Urinary bladder (tissue), 3 donors: ENCODE measurements at regions not wholly inside any gene's neighbourhood (a gene's known extent, or its start where the extent isn't known, plus 50 kb on each side); places are given as distances from the start of the nearest gene placed in this dataset.
"Not testable (repeated sequence)": the region's sequence is repeated elsewhere in the genome, so short reads cannot be mapped to it uniquely, and the experiment has no call there.

Source experiments
- DNase-seq: peaks from one replicate; pipeline ENCODE4 v3.0.0-alpha.2; 2015; ENCODE audit errors: extremely low spot score
- H3K27ac ChIP-seq: one replicate; pipeline ENCODE4 v1.5.1; 2013; ENCODE audit warnings: low read depth, mild to moderate bottlenecking, moderate library complexity
- H3K36me3 ChIP-seq: one replicate; pipeline ENCODE4 v1.6.1; 2013; ENCODE audit warnings: mild to moderate bottlenecking, moderate library complexity; ENCODE audit not compliant: insufficient read depth
- H3K4me1 ChIP-seq: one replicate; pipeline ENCODE4 v1.6.1; 2013; ENCODE audit warnings: mild to moderate bottlenecking, moderate library complexity; ENCODE audit not compliant: insufficient read depth
- H3K4me3 ChIP-seq: one replicate; pipeline ENCODE4 v1.5.1; 2013; ENCODE audit warnings: low read depth, low read length
- WGBS: extraction: QIAGEN DNeasy Blood & Tissue Kit; methylation state at CpG from one replicate; pipeline ENCODE4 v1.1.7; 2013; 5-methylcytosine and 5-hydroxymethylcytosine counted together
- donor health status: healthy with polysubstance abuse.
- donor health status: healthy.

GRCh38 chr4:18698119-18698883, 676.7 kb upstream of the LCORL start:
- DNase-seq = no peak
- WGBS = 77% methylated on average over 10 of the region's 10 CpGs
- H3K4me3 ChIP-seq = no peak overlapping the region

GRCh38 chr4:18695733-18696527, 674.4 kb upstream of the LCORL start:
- no peaks in the 10 kb centered on the region for H3K4me1 ChIP-seq
- no peak overlapping the region for H3K4me3 ChIP-seq
- no peak for DNase-seq
- 98% methylated on average over 18 of the region's 18 CpGs for WGBS
- H3K36me3 ChIP-seq = no peaks in the 10 kb centered on the region
- no peak overlapping the region for H3K27ac ChIP-seq

More at GRCh38 chr4:18698119-18698883, 676.7 kb upstream of the LCORL start:
- Histone ChIP-seq H3K27ac (no peak overlapping the region), H3K4me1 (no peaks in the 10 kb centered on the region), H3K36me3 (no peaks in the 10 kb centered on the region)

GRCh38 chr4:18691431-18692200, 670.1 kb upstream of the LCORL start:
- DNase-seq = no peak
- Histone ChIP-seq H3K36me3 (no peaks in the 10 kb centered on the region), H3K4me1 (no peaks in the 10 kb centered on the region), H3K27ac (no peak overlapping the region), H3K4me3 (no peak overlapping the region)
- WGBS = 61% methylated on average over 9 of the region's 9 CpGs

GRCh38 chr4:18690291-18690955, 668.9 kb upstream of the LCORL start:
- H3K36me3 ChIP-seq = no peaks in the 10 kb centered on the region
- no peak for DNase-seq
- no peaks in the 10 kb centered on the region for H3K4me1 ChIP-seq
- 85% methylated on average over 2 of the region's 2 CpGs for WGBS
- H3K4me3 ChIP-seq = no peak overlapping the region
- H3K27ac ChIP-seq = no peak overlapping the region

- 13% methylated on average over 7 of the region's 7 CpGs for WGBS
- H3K4me1 ChIP-seq = no peaks in the 10 kb centered on the region
- no peak overlapping the region for H3K4me3 ChIP-seq
- no peak overlapping the region for H3K27ac ChIP-seq
- H3K36me3 ChIP-seq = no peaks in the 10 kb centered on the region
- DNase-seq = peak; percentile 63
Measured at GRCh38 chr4:18689308-18690115, 668.0 kb upstream of the LCORL start.

- DNase-seq, H3K4me3 ChIP-seq, H3K27ac ChIP-seq, H3K36me3 ChIP-seq, H3K4me1 ChIP-seq: not testable (repeated sequence)
- WGBS = 89% methylated on average over 9 of the region's 9 CpGs
Measured at GRCh38 chr4:18688351-18688750, 666.8 kb upstream of the LCORL start.

GRCh38 chr4:18686338-18687037, 664.9 kb upstream of the LCORL start:
- H3K27ac ChIP-seq = no peak overlapping the region
- H3K4me1 ChIP-seq = no peaks in the 10 kb centered on the region
- DNase-seq = no peak
- H3K4me3 ChIP-seq = no peak overlapping the region
- H3K36me3 ChIP-seq = no peaks in the 10 kb centered on the region
- WGBS = 61% methylated on average over 7 of the region's 7 CpGs

- 87% methylated on average over 4 of the region's 4 CpGs for WGBS
- Histone ChIP-seq H3K27ac (no peak overlapping the region), H3K4me3 (no peak overlapping the region), H3K4me1 (no peaks in the 10 kb centered on the region), H3K36me3 (no peaks in the 10 kb centered on the region)
- no peak for DNase-seq
Measured at GRCh38 chr4:18684932-18685331, 663.4 kb upstream of the LCORL start.

- 83% methylated on average over 4 of the region's 4 CpGs for WGBS
- no peaks in the 10 kb centered on the region for H3K4me1 ChIP-seq
- H3K27ac ChIP-seq = no peak overlapping the region
- H3K36me3 ChIP-seq = no peaks in the 10 kb centered on the region
- DNase-seq = peak; percentile 7
- H3K4me3 ChIP-seq = no peak overlapping the region
Measured at GRCh38 chr4:18676526-18676915, 655.0 kb upstream of the LCORL start.

GRCh38 chr4:18675586-18676525, 654.3 kb upstream of the LCORL start:
- Histone ChIP-seq H3K4me3 (no peak overlapping the region), H3K4me1 (no peaks in the 10 kb centered on the region), H3K36me3 (no peaks in the 10 kb centered on the region), H3K27ac (no peak overlapping the region)
- WGBS = 81% methylated on average over 4 of the region's 4 CpGs
- no peak for DNase-seq

- no peak for DNase-seq
- H3K36me3 ChIP-seq = no peaks in the 10 kb centered on the region
- no peak overlapping the region for H3K4me3 ChIP-seq
- no peaks in the 10 kb centered on the region for H3K4me1 ChIP-seq
- no peak overlapping the region for H3K27ac ChIP-seq
- 98% methylated on average over 1 of the region's 1 CpG for WGBS
Measured at GRCh38 chr4:18670034-18670433, 648.5 kb upstream of the LCORL start.
